WTC11 (cell line): ENCODE measurements at regions not wholly inside any gene's neighbourhood (a gene's known extent, or its start where the extent isn't known, plus 50 kb on each side); places are given as distances from the start of the nearest gene placed in this dataset.

Experiments used
- CTCF ChIP-seq: fragments of 200-600 bp; IDR thresholded peaks from 2 replicates; pipeline ENCODE4 v1.8.0; 2022; ENCODE audit warnings: antibody characterized with exemption
- EMX1 ChIP-seq: fragments of 250-450 bp; sonication (Bioruptor Pico); IDR thresholded peaks from 2 replicates; pipeline ENCODE4 v1.8.0; 2021; ENCODE audit warnings: mild to moderate bottlenecking
- JUN ChIP-seq: sonication (generic); formaldehyde crosslinking; IDR thresholded peaks from 2 replicates; pipeline ENCODE4 v1.8.0; 2023; ENCODE audit warnings: mild to moderate bottlenecking, missing genetic modification reagents
- USF1 ChIP-seq: sonication (generic); formaldehyde crosslinking; IDR thresholded peaks from 2 replicates; pipeline ENCODE4 v1.8.0; 2022; ENCODE audit warnings: mild to moderate bottlenecking, missing genetic modification reagents
- ZBTB21 ChIP-seq: sonication (generic); formaldehyde crosslinking; IDR thresholded peaks from 2 replicates; pipeline ENCODE4 v1.8.1; 2023; ENCODE audit warnings: mild to moderate bottlenecking, missing genetic modification reagents, borderline replicate concordance
- TF ChIP-seq, protein P1 (sequence below): sonication (generic); formaldehyde crosslinking; conservative IDR thresholded peaks from 2 replicates; pipeline ENCODE4 v1.8.1; 2022; ENCODE audit warnings: mild to moderate bottlenecking, missing genetic modification reagents
- TF ChIP-seq, protein P2 (sequence below): sonication (generic); formaldehyde crosslinking; IDR thresholded peaks from 2 replicates; pipeline ENCODE4 v1.8.1; 2023; ENCODE audit warnings: mild to moderate bottlenecking, missing genetic modification reagents, moderate library complexity

- TF ChIP-seq, protein P1, sequence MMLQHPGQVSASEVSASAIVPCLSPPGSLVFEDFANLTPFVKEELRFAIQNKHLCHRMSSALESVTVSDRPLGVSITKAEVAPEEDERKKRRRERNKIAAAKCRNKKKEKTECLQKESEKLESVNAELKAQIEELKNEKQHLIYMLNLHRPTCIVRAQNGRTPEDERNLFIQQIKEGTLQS = no peak
- TF ChIP-seq JUN (CRISPR knock-in tag) = no peak
- TF ChIP-seq CTCF = no peak
- no peak for TF ChIP-seq USF1 (CRISPR knock-in tag)
- no peak for TF ChIP-seq ZBTB21 (CRISPR knock-in tag)
- TF ChIP-seq, protein P2, sequence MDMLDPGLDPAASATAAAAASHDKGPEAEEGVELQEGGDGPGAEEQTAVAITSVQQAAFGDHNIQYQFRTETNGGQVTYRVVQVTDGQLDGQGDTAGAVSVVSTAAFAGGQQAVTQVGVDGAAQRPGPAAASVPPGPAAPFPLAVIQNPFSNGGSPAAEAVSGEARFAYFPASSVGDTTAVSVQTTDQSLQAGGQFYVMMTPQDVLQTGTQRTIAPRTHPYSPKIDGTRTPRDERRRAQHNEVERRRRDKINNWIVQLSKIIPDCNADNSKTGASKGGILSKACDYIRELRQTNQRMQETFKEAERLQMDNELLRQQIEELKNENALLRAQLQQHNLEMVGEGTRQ (CRISPR knock-in tag) = no peak
- TF ChIP-seq EMX1 (CRISPR knock-in tag) = no peak
Measured at GRCh38 chr16:64206862-64207261, 915.0 kb downstream of the CDH11 start.
